HCT116 (cell line): ENCODE measurements at regions not wholly inside any gene's neighbourhood (a gene's known extent, or its start where the extent isn't known, plus 50 kb on each side); places are given as distances from the start of the nearest gene placed in this dataset.

Experiments
- ATAC-seq: fragments of 200-7000 bp; cut with Tn5 transposase; 2 replicates; pipeline ENCODE4 v1.9.1; 2020; ENCODE audit warnings: mild to moderate bottlenecking, moderate library complexity
- BruUV-seq: library from RNA; stranded (reverse); fragments of 400-500 nt; replicated peaks from 2 replicates; lab custom pipeline; 2021; lab: Mats Ljungman, UMichigan
- CTCF ChIA-PET: fragments of 300-600 bp; sonication (Branson Sonifier 250); formaldehyde crosslinking; loops from one replicate; lab custom pipeline; 2021; ENCODE audit warnings: antibody characterized with exemption; lab: Charles Lee
- POLR2A ChIA-PET: fragments of 300-600, 350-600 bp; sonication (Branson Sonifier 250); formaldehyde crosslinking; loops from one replicate; lab custom pipeline; 2021; ENCODE audit warnings: antibody characterized with exemption; lab: Charles Lee
- RAD21 ChIA-PET, 2 experiments: fragments of 300-600 bp; sonication (Branson Sonifier 250); formaldehyde crosslinking; loops; one replicate each; lab custom pipeline; 2023; ENCODE audit warnings: low total read pairs in 2 of 2; ENCODE audit not compliant: uncharacterized antibody in 2 of 2, unreplicated experiment in 2 of 2, low non-redundant PET in 1 of 2; lab: Charles Lee
- DNase-seq: peaks from one replicate; pipeline ENCODE4 v3.0.0-alpha.2; 2010; ENCODE audit warnings: low read depth, low spot score
- H2AFZ ChIP-seq: fragments of 200-600 bp; shearing (Covaris generic), sonication (generic); 2 replicates; pipeline ENCODE4 v1.6.1; 2017; ENCODE audit warnings: low read depth, mixed run types, mixed read lengths, antibody characterized with exemption, low read length; ENCODE audit not compliant: poor library complexity, severe bottlenecking
- H3K27ac ChIP-seq: 2 replicates; pipeline ENCODE4 v1.5.1; 2012; ENCODE audit warnings: low read depth, low read length
- H3K27me3 ChIP-seq: fragments of 200-600 bp; sonication (generic); 2 replicates; pipeline ENCODE4 v1.6.1; 2016; ENCODE audit warnings: mixed run types, low read length, mixed read lengths; ENCODE audit not compliant: insufficient read depth
- H3K36me3 ChIP-seq, 2 experiments: fragments of 200-500 bp in 1 of 2; fragments of 200-600 bp in 1 of 2; sonication (Bioruptor generic) in 1 of 2; sonication (generic) in 1 of 2; 2 replicates each; pipeline versions ENCODE4 v1.5.1 to v1.6.1; 2014 to 2016; ENCODE audit warnings: low read length in 2 of 2, inconsistent platforms in 1 of 2, mixed read lengths in 1 of 2, mixed run types in 1 of 2; ENCODE audit not compliant: insufficient read depth in 2 of 2, control insufficient read depth in 1 of 2
- H3K4me1 ChIP-seq, 2 experiments: fragments of 200-600 bp in 1 of 2; sonication (generic) in 1 of 2; 2 replicates each; pipeline versions ENCODE4 v1.5.1 to v1.6.1; 2012 to 2017; ENCODE audit warnings: low read length in 2 of 2, inconsistent platforms in 1 of 2, mild to moderate bottlenecking in 1 of 2, mixed read lengths in 1 of 2, mixed run types in 1 of 2, moderate library complexity in 1 of 2; ENCODE audit not compliant: insufficient read depth in 2 of 2, control insufficient read depth in 1 of 2
- H3K4me2 ChIP-seq: fragments of 200-600 bp; sonication (generic); 2 replicates; pipeline ENCODE4 v1.6.1; 2017; ENCODE audit warnings: mixed run types, low read length, mixed read lengths
- H3K4me3 ChIP-seq, 2 experiments: fragments of 200-600 bp in 1 of 2; sonication (generic) in 1 of 2; replicated peaks in 1 of 2; 2 replicates each; pipeline ENCODE4 v1.5.1; 2011 to 2016; ENCODE audit warnings: low read length in 2 of 2, control low read depth in 1 of 2, low read depth in 1 of 2, mild to moderate bottlenecking in 1 of 2, mixed read lengths in 1 of 2, mixed run types in 1 of 2
- H3K79me2 ChIP-seq: fragments of 200-600 bp; sonication (generic); 2 replicates; pipeline ENCODE4 v1.6.1; 2017; ENCODE audit warnings: mild to moderate bottlenecking, mixed run types, low read length, moderate library complexity, mixed read lengths; ENCODE audit not compliant: insufficient read depth
- H3K9ac ChIP-seq: fragments of 200-600 bp; sonication (generic); 2 replicates; pipeline ENCODE4 v1.6.1; 2016; ENCODE audit warnings: low read length, mixed read lengths
- H3K9me2 ChIP-seq: fragments of 200-600 bp; sonication (generic), shearing (Covaris generic); 2 replicates; pipeline ENCODE4 v1.6.1; 2017; ENCODE audit warnings: mixed run types, mild to moderate bottlenecking, moderate library complexity; ENCODE audit not compliant: insufficient read depth
- H3K9me3 ChIP-seq, 2 experiments: fragments of 200-500 bp in 1 of 2; fragments of 200-600 bp in 1 of 2; sonication (Bioruptor generic) in 1 of 2; sonication (generic) in 1 of 2; 2 replicates each; pipeline ENCODE4 v1.6.1; 2014 to 2017; ENCODE audit warnings: low read length in 2 of 2, mixed read lengths in 2 of 2, inconsistent platforms in 1 of 2, low read depth in 1 of 2, mild to moderate bottlenecking in 1 of 2, mixed run types in 1 of 2, moderate library complexity in 1 of 2; ENCODE audit not compliant: control insufficient read depth in 1 of 2, insufficient read depth in 1 of 2
- H4K20me1 ChIP-seq: fragments of 200-600 bp; sonication (generic), shearing (Covaris generic); 2 replicates; pipeline ENCODE4 v1.6.1; 2017; ENCODE audit warnings: mixed run types, mild to moderate bottlenecking, moderate library complexity; ENCODE audit not compliant: insufficient read depth
- CBX3 ChIP-seq: IDR thresholded peaks from 2 replicates; pipeline ENCODE4 v1.6.1; 2012; ENCODE audit warnings: low read depth
- EGR1 ChIP-seq: IDR thresholded peaks from 2 replicates; pipeline ENCODE4 v1.6.1; 2012; ENCODE audit warnings: low read depth
- EZH2phosphoT487 ChIP-seq: fragments of 200-600 bp; IDR thresholded peaks from 2 replicates; pipeline ENCODE4 v1.6.1; 2018; ENCODE audit warnings: antibody characterized with exemption, borderline replicate concordance
- FOSL1 ChIP-seq: IDR thresholded peaks from 2 replicates; pipeline ENCODE4 v1.6.1; 2012; ENCODE audit warnings: low read depth
- MAX ChIP-seq: IDR thresholded peaks from 2 replicates; pipeline ENCODE4 v1.6.1; 2012
- POLR2A ChIP-seq: IDR thresholded peaks from 2 replicates; pipeline ENCODE4 v1.7.0; 2011; ENCODE audit warnings: borderline replicate concordance; ENCODE audit not compliant: insufficient read depth, insufficient read length; ENCODE audit errors: extremely low read depth
- POLR2AphosphoS5 ChIP-seq: IDR thresholded peaks from 2 replicates; pipeline ENCODE4 v1.6.1; 2011; ENCODE audit warnings: mild to moderate bottlenecking, low read depth, low read length, moderate library complexity
- SIN3A ChIP-seq: IDR thresholded peaks from 2 replicates; pipeline ENCODE4 v1.6.1; 2012; ENCODE audit warnings: low read depth
- SP1 ChIP-seq: IDR thresholded peaks from 2 replicates; pipeline ENCODE4 v1.6.1; 2012; ENCODE audit warnings: low read depth
- ZFX ChIP-seq: fragments of 450-650 bp; IDR thresholded peaks from 2 replicates; pipeline ENCODE4 v1.6.1; 2017
- intact Hi-C: fragments of 100-400 bp; cut with micrococcal nuclease; formaldehyde crosslinking; loops from 2 replicates; pipeline ENCODE4 v1.10.0; 2022

GRCh38 chr15:38623744-38624143 is 59.1 kb upstream of the RASGRP1 start (continued):
- TF ChIP-seq EGR1 (no peak), POLR2A (no peak), POLR2AphosphoS5 (no peak)

GRCh38 chr15:38624244-38625205 is 59.9 kb upstream of the RASGRP1 start:
- Histone ChIP-seq H3K79me2 (no peaks in the 10 kb centered on the region), H3K9me3 (no peaks in the 10 kb centered on the region), H3K36me3 (no peaks in the 10 kb centered on the region), H3K27me3 (peaks cover 26% of the 10 kb centered on the region), H3K4me3 (no peak overlapping the region), H3K4me1 (no peaks in the 10 kb centered on the region), H4K20me1 (no peaks in the 10 kb centered on the region), H3K9me2 (no peaks in the 10 kb centered on the region), H3K27ac (no peak overlapping the region), H3K9ac (no peak overlapping the region), H3K4me2 (no peak overlapping the region), H2AFZ (no peak overlapping the region)
- CTCF ChIA-PET = interaction anchor here (1.3 kb wide), 1 partner anchor 61 kb away, joined by 4 read pairs; no protein-coding TSS in a partner anchor
- intact Hi-C loops = no loop called here
- no peak for ATAC-seq
- no peak for DNase-seq
- no TSS peak for BruUV-seq
- TF ChIP-seq FOSL1 (no peak), SIN3A (no peak), ZFX (no peak), SP1 (no peak), EGR1 (no peak), MAX (no peak), CBX3 (no peak), EZH2phosphoT487 (no peak)
- RAD21 ChIA-PET = no interaction called here
- POLR2A ChIA-PET = interaction anchor here (0.7 kb wide), 1 partner anchor 22 kb away, joined by 3 read pairs; no protein-coding TSS in a partner anchor
